Right lobe of liver (tissue), 4 donors: ENCODE measurements at regions not wholly inside any gene's neighbourhood (a gene's known extent, or its start where the extent isn't known, plus 50 kb on each side); places are given as distances from the start of the nearest gene placed in this dataset.

Source experiments
- CTCF ChIP-seq, 4 donors: fragments of 200-600 bp in 3 of 4; fragments of 450-650 bp in 1 of 4; IDR thresholded peaks; one replicate each; pipeline versions ENCODE4 v1.5.1 to v1.8.0; 2016 to 2022; ENCODE audit warnings: antibody characterized with exemption in 4 of 4, mild to moderate bottlenecking in 2 of 4
- POLR2A ChIP-seq: fragments of 450-650 bp; IDR thresholded peaks from one replicate; pipeline ENCODE4 v1.6.1; 2017; ENCODE audit warnings: antibody characterized with exemption, mild to moderate bottlenecking
- donor health status: DM: no; HTN: no; CAD: no.
- donor health status: DM: no; HTN: no; CAD: no.
- donor health status: DM: no; HTN: yes; CAD: no.

- TF ChIP-seq POLR2A: no peak
- TF ChIP-seq CTCF (IDR thresholded peaks at IDR 0.05): no peak
Observed at GRCh38 chr20:6651016-6651415, 116.5 kb upstream of the BMP2 start.
